NCI-H1105 (cell line): ENCODE measurements at regions not wholly inside any gene's neighbourhood (a gene's known extent, or its start where the extent isn't known, plus 50 kb on each side); places are given as distances from the start of the nearest gene placed in this dataset.
"Not testable (repeated sequence)": the region's sequence is repeated elsewhere in the genome, so short reads cannot be mapped to it uniquely, and the experiment has no call there.

ENCODE experiments used
- DNase-seq: peaks from one replicate; lab custom pipeline; 2025; lab: John Stamatoyannopoulos, UW

DNA sequence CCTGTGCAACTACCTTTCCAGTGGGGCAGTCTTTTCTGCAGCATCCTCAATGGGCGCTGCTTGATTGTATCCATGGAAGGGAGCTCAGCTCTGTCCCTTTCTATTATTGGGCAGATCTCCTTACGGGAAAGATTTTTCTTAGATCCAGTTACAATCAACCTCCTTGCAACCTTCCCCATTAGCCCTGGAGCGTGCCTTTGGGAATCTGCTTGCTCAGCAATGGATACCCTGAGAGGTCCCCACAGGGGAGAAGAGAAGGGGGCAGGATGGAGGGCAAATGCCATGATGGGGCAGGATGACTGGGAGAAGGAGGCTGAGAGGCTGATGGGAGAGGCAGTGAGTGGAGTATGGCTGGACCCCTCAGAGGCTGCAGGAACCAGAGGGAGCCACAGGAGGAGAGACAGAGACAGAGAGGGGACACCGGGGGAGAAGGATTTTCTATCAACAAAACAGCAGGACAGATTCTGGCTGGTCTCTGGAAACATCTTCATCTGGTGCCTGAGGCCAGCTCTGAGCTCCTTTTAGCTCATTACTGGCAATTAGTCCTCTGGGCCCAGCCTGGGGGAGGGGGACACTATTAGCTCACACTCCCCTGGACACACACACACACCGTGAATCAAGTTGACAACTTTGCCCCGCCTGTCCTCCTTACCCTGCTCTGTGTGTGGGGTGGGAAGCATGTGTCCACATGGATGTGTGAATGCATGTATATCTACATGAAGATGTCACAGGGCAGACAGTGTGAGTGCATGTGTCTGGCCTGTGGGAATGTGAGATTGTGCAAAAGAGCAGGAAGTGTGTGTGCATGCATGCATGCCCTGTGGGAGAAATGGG, 80.8 kb upstream of the PAX2 start:
- DNase-seq = no peak

DNA sequence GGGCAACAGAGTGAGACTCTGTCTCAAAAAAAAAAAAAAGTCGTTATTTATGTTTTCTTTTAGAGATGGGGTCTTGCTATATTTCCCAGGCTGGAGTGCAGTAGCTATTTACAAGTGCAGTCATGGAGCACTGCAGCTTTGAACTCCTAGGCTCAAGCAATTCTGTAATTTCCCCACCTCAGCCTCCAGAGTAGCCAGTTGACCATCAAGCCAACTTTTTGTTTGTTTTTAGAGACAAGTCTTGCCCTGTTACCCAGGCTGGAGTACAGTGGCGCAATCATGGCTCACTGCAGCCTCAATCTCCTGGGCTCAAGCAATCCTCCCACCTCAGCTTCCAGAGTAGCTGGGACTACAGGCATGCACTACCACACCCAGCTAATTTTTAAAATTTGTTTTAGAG, 78.7 kb upstream of the PAX2 start:
- not testable (repeated sequence) for DNase-seq

DNA sequence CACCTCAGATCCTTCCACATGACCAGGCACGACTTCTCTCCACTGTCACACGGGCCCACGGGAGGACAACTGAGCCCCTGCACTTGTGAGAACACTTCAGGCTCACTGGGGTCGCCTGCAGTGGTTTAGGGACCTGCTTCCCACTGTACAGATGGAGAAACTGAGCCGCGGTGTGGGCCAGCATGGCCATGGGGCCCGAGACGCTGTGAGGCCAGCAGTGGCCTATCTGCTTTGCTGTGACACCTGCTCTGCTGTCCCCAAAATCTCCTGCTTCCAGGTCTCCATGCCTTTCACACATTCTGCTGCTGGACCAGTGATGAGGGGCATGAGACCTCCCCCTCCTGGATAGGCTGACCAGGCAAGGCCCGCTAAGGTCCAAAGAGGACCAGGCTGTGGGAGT, 75.8 kb upstream of the PAX2 start:
- no peak for DNase-seq

DNA sequence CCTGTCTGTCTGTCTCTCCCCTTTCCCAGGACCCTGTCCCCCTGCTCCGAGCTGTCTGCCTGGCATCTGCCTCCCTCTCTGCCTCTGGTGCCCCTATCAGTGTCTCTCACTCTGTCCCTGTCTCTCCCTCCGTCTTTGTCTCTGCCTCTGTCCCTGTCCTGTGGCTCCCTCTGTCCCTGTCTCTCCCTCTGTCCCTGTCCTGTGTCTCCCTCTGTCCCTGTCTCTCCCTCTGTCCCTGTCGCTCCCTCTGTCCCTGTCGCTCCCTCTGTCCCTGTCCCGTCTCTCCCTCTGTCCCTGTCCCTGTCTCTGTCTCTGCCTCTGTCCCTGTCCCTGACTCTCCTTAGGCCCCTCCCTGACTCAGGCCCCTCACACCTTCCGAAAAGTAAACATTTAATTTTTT, 75.0 kb upstream of the PAX2 start:
- no peak for DNase-seq

DNA sequence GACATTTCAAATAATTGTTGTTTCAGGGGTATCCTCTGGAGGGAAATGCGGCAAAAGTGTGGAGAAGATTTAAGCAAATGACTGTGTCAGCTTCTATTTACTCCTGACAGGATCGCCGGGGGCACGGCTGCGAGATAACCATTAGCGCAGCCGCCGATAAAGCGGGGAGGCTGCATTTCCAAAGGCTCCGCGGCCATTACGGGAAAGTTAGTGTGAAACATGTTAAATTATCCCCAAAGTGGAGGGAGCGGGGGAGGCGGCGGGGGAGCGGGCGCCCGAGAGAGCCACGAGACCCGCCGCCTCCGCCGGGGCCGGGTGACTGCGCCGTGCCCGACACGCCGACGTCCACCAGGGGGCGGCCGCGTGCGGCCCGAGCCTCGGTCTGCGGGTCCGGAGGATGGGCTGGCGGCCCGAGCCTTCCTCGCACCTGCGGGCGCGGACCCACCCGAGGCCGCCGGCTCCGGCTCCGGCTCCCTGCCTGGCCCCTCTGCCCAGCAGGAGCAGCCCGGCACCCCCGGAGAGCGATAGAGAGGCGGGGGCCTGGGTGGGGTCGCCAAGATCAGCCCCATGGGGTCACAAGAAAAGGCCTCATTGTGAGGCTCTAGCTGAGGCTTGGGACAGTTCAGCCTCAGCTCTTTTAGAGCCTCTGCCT, 74.4 kb upstream of the PAX2 start:
- DNase-seq = no peak

DNA sequence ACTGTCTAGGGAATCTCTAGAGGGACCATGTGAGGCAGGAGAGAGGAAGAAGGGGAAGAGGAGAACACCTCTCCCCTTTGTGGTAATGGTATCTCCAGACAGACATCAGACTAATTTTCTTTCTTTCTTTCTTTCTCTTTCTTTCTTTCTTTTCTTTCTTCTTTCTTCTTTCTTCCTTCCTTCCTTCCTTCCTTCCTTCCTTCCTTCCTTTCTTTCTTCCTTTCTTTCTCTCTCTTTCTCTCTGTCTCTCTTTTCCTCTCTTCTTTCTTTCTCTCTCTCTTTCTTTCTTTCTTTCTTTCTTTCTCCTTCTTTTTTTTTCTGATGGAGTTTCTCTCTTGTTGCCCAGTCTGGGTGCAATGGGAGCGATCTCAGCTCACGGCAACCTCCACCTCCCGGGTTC, 73.2 kb upstream of the PAX2 start:
- no peak for DNase-seq

DNA sequence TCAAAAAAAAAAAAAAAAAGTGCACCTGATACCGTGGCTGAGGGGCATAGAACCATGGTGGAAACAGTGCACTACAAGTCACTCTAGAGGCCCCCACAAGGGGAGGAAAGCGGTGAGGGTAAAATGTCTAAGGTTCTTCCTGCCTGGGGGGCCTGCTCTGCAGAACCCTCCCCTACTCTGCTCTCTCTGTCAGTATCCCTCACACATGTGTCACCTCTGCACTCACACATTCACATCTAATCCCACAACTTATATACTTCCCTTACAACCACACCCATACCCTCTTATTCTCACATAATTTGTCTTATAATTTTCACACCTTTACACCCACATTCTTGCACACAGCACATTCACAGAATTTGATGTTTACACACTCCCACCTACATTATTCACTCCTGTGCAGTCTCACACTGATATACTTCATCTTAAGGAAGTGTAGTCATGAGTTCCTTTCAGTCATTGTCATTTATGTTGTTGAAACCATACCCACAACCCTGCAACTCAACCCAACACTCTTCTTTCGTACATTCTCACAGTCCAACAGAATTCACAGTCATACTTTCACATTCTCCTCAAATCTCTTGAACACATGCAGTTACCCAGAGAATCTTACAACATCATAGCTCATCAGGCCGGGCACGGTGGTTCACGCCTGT, 68.0 kb upstream of the PAX2 start:
- no peak for DNase-seq

DNA sequence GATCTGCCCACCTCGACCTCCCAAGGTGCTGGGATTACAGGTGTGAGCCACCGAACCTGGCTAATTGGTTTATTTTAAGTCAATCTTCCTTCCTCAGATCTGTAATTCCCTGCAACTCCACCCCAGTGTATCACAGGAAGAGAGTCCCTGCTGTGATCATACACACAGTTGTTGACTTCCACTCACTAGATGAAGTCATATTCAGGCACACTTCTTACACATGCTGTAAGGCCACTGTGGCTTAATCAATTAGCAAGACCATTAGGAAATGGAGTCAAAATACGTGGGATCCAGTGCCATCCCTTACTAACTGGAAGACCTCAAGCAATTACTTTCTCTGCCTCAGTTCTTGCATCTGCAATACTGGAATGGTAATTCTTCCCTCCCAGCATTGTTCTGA, 66.1 kb upstream of the PAX2 start:
- DNase-seq = no peak

DNA sequence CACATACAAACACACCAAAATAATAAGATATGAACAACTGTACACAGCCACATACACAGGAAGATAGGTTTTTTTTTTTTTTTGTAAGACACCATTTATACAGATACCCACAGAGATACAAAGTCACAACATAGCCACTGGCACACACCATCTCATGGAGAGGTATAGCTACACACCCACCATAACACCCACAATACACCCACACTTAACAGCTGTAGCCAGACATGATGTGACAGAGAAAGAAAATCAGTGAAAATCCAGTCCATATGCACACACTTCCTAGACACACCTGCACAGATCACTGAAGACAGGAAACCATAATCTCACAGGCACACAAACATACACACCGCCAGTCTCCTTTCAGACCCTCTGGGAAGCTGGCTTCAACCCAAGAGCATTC, 62.4 kb upstream of the PAX2 start:
- DNase-seq = no peak

DNA sequence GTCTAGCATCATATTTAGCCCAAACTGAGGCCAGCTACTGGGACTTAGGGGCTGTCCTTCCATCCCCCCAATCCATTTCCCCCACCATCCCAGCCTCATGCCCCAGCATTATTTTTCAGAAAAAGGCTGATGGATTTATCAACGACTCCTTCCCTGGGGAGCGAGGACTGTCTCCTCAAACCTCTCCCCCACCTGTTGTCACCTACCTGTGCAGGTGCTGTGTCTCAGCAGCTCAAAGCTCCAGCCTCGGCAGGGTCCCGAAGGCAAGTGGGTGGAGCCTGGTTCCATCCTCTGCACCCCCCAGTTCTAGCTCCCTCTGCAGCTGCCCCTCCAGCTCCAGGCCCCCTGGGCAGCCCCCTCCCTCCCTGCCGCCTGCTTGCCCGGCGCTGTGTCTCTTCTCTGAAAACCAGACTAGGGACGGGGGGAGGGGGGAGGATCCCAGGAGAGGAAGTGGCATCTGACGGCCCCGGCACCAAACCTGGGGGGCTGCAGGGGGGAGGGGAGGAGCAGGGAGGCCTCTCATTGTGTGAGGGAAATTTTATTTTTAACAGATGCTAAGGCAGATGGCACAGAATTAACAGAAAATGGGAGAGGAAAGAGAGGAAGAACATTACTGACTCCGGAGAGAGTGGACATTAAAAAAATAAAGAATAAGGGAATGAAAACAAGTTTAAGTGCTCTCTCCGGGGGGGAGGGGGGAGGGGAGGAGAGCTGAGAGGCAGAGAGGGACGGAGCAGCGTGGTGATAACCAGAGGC, 61.7 kb upstream of the PAX2 start:
- DNase-seq = no peak

DNA sequence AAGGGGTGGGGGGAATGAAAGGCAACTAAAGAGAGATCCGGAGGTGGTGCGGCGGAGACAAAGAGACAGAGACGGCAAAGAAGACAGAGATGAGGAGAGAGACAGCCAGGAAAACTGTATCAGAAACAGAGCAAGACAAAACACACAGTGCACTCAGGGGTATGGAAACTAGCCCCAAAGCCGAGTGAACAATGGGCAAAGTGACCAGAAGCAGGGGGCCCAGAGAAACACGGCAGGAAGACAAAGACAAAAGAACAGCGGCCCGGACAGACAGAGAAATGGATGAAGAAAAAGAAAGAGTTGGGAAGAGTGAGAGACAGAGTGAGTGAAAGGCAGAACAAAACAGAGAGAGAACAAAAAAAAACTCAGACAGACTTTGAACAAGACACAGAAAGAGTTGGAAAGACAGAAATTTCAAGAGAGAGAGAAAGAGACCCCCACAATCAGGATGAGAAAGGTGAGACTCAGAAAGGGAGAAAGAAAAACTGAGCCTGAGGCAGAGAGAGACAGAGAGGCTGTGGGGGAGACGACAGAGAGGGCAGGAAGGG, 60.6 kb upstream of the PAX2 start:
- DNase-seq = no peak

DNA sequence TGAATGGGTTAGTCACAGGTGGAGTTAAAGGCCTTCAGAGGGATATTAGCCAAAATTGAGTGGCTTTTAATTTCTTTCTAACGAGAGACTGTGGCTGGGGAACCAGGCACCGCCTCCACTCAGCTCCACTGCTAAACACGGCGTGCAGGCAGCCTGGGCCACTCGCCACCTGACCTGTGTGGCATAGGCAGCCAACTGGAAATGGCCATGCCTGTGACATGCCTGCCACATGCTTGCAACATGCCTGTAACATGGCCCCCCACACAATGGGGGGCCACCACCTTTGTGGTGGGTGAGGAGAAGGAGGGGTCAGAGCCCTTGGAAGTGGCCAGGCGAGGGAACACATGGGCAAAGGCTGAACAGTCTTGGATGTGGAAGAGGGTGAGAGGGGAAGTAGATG, 60.1 kb upstream of the PAX2 start:
- no peak for DNase-seq

DNA sequence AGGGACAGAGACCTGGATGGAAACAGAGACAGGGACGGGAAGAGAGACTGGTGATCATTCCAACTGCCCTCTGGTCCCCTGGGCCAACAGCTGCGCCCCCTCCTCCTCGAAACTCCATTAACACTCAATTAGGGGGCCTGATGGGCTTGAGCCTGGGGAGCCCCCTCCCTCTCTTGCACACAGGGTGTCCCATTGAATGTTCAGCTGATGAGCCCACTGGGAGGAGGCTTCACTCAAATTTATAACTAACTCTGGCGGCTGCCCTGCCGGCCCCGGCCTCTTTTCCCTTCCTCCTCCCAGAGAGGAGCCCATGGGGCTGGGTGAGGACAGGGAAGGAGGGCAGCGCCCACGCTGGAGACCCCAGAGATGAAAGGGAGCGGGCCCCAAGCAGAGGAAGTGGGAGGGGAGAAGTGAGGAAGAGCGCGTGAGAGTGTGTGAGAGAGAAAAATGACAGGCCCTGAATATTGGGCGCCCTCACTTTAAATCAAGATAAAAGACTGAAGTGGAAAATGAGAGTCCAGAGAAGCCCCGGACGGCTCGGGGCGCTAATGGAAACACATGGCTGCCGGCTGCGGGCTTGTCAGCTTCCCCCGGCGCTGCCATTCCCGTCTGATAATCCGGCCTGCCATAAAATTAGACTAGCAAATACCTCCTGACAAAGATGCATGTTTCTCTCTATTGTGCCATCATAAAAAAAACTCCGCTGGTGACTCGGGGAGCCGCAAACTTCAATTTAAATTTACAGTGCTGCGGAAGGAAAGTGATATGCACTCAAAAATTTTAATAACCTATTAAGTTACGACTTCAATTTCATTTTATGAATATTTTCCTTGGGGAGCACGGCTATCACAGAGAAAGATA, 58.0 kb upstream of the PAX2 start:
- no peak for DNase-seq

DNA sequence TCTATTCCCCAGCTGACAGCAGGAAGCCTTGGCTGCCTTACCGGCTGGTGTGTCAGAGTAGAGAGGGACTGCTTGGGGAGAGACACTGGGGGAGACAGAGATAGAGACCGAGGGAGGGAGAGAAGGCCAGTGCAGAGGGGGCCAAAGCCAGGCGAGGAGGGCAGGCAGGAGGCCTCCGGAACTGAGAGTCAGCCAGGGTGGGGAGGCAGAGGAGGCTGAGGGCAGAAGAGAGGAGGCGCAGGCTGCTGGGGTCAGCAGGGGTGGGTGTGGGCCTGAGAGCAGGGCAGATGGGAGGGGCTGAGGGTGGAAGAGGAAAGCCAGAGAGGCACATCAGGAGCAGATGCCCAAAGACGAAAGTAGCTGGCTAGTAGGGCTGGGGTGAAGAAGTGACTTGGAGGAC, 57.2 kb upstream of the PAX2 start:
- no peak for DNase-seq

DNA sequence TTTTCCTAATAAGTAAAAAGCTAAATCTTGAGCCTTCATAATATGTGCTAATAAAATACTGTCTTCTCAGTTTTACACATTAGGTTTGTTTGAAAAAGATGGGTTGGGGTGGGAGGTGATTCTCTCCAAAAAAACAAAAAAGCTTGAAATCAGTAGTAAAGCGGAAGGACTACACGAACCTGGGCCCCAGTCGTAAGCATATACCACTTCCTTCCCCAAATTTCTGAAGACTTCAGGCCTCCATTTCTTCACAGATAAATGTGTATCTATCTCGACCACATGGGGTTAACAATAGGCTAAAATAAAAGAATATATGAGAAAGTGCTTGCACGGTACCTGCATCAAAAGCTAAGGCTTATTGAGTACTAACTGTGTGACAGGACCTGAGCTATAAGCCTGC, 51.6 kb upstream of the PAX2 start:
- DNase-seq = no peak
